DND-41 (cell line): ENCODE measurements at regions not wholly inside any gene's neighbourhood (a gene's known extent, or its start where the extent isn't known, plus 50 kb on each side); places are given as distances from the start of the nearest gene placed in this dataset.
"Not testable (repeated sequence)": the region's sequence is repeated elsewhere in the genome, so short reads cannot be mapped to it uniquely, and the experiment has no call there.

Experiments
- ATAC-seq: fragments of 200-7000 bp; cut with Tn5 transposase; 3 replicates; pipeline ENCODE4 v1.9.1; 2021; ENCODE audit warnings: low read depth; ENCODE audit not compliant: insufficient read depth
- DNase-seq: peaks from one replicate; pipeline ENCODE4 v3.0.0-alpha.2; 2020
- H2AFZ ChIP-seq: 2 replicates; pipeline ENCODE4 v1.6.0; 2012; ENCODE audit warnings: low read depth, low read length
- H3K27ac ChIP-seq: 2 replicates; pipeline ENCODE4 v1.5.1; 2012; ENCODE audit warnings: low read length, inconsistent platforms
- H3K27me3 ChIP-seq: fragments of 200-600 bp; sonication (generic); 2 replicates; pipeline ENCODE4 v1.6.0; 2012; ENCODE audit warnings: low read length, mild to moderate bottlenecking, inconsistent platforms; ENCODE audit not compliant: insufficient read depth, poor library complexity
- H3K36me3 ChIP-seq: 2 replicates; pipeline ENCODE4 v1.5.1; 2012; ENCODE audit warnings: low read length, inconsistent platforms; ENCODE audit not compliant: insufficient read depth
- H3K4me1 ChIP-seq: 2 replicates; pipeline ENCODE4 v1.5.1; 2012; ENCODE audit warnings: mild to moderate bottlenecking, low read length; ENCODE audit not compliant: insufficient read depth
- H3K4me2 ChIP-seq: 2 replicates; pipeline ENCODE4 v1.6.0; 2012; ENCODE audit warnings: mild to moderate bottlenecking, moderate library complexity, low read length, inconsistent platforms; ENCODE audit not compliant: insufficient read depth
- H3K4me3 ChIP-seq, 2 experiments: fragments of 200-600 bp in 1 of 2; shearing (Covaris generic) in 1 of 2; 2 replicates each; pipeline ENCODE4 v1.5.1; 2012 to 2016; ENCODE audit warnings: inconsistent platforms in 2 of 2, low read length in 2 of 2, mild to moderate bottlenecking in 2 of 2, low read depth in 1 of 2, moderate library complexity in 1 of 2
- H3K79me2 ChIP-seq: 2 replicates; pipeline ENCODE4 v1.6.0; 2012; ENCODE audit warnings: low read length, inconsistent platforms; ENCODE audit not compliant: insufficient read depth
- H3K9ac ChIP-seq: 2 replicates; pipeline ENCODE4 v1.6.0; 2012; ENCODE audit warnings: low read depth, mild to moderate bottlenecking, inconsistent platforms, low read length, moderate library complexity
- H3K9me3 ChIP-seq: 2 replicates; pipeline ENCODE4 v1.5.1; 2012; ENCODE audit warnings: low read length, moderate library complexity, mild to moderate bottlenecking, inconsistent platforms; ENCODE audit not compliant: insufficient read depth, severe bottlenecking
- H4K20me1 ChIP-seq: 2 replicates; pipeline ENCODE4 v1.6.0; 2012; ENCODE audit warnings: low read length; ENCODE audit not compliant: insufficient read depth
- EZH2 ChIP-seq: IDR thresholded peaks from 3 replicates; pipeline ENCODE4 v1.6.1; 2012; ENCODE audit warnings: borderline replicate concordance, low read depth, mild to moderate bottlenecking, moderate library complexity, low read length, inconsistent platforms; ENCODE audit not compliant: severe bottlenecking
- TF ChIP-seq, protein P1 (sequence below): IDR thresholded peaks from 2 replicates; pipeline ENCODE4 v1.5.1; 2012; ENCODE audit warnings: borderline replicate concordance, low read length, moderate library complexity, mild to moderate bottlenecking; ENCODE audit not compliant: poor library complexity, severe bottlenecking; ENCODE audit errors: extremely low read depth

GRCh38 chr14:94821705-94822104, 51.8 kb upstream of the GSC start:
- ATAC-seq (no peak), DNase-seq (no peak)
- H3K4me3 ChIP-seq: no peak overlapping the region
- no peak overlapping the region for H2AFZ ChIP-seq
- H3K4me1 ChIP-seq: no peaks in the 10 kb centered on the region
- H3K9me3 ChIP-seq: peaks cover 10% of the 10 kb centered on the region
- H3K9ac ChIP-seq: no peak overlapping the region
- H3K27ac ChIP-seq: no peak overlapping the region
- no peaks in the 10 kb centered on the region for H3K27me3 ChIP-seq
- no peak for TF ChIP-seq EZH2
- TF ChIP-seq, protein P1, sequence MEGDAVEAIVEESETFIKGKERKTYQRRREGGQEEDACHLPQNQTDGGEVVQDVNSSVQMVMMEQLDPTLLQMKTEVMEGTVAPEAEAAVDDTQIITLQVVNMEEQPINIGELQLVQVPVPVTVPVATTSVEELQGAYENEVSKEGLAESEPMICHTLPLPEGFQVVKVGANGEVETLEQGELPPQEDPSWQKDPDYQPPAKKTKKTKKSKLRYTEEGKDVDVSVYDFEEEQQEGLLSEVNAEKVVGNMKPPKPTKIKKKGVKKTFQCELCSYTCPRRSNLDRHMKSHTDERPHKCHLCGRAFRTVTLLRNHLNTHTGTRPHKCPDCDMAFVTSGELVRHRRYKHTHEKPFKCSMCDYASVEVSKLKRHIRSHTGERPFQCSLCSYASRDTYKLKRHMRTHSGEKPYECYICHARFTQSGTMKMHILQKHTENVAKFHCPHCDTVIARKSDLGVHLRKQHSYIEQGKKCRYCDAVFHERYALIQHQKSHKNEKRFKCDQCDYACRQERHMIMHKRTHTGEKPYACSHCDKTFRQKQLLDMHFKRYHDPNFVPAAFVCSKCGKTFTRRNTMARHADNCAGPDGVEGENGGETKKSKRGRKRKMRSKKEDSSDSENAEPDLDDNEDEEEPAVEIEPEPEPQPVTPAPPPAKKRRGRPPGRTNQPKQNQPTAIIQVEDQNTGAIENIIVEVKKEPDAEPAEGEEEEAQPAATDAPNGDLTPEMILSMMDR: no peak
- no peaks in the 10 kb centered on the region for H4K20me1 ChIP-seq
- no peak overlapping the region for H3K4me2 ChIP-seq
- H3K36me3 ChIP-seq: no peaks in the 10 kb centered on the region
- H3K79me2 ChIP-seq: no peaks in the 10 kb centered on the region

- H3K9me3 ChIP-seq: peaks cover 10% of the 10 kb centered on the region
- not testable (repeated sequence) for ATAC-seq, H3K9ac ChIP-seq, H3K79me2 ChIP-seq, H4K20me1 ChIP-seq, H3K4me2 ChIP-seq, H3K36me3 ChIP-seq, H3K27ac ChIP-seq, H3K27me3 ChIP-seq, DNase-seq, H2AFZ ChIP-seq, H3K4me3 ChIP-seq, H3K4me1 ChIP-seq
Measured at GRCh38 chr14:94820932-94821331, 51.0 kb upstream of the GSC start.
